Prostate gland (tissue), 2 donors: ENCODE measurements at regions not wholly inside any gene's neighbourhood (a gene's known extent, or its start where the extent isn't known, plus 50 kb on each side); places are given as distances from the start of the nearest gene placed in this dataset.
A peak's percentile ranks its signal among the peaks of the same experiment; 100 is the strongest.

Experiments
- DNase-seq: peaks from one replicate; pipeline ENCODE4 v3.0.0-alpha.2; 2019; ENCODE audit warnings: low spot score
- H3K27ac ChIP-seq, 2 donors: fragments of 200-600 bp; sonication (generic); 2 replicates each; pipeline ENCODE4 v1.5.1; 2017 to 2019
- H3K27me3 ChIP-seq: fragments of 200-600 bp; sonication (generic); replicated peaks from 2 replicates; pipeline ENCODE4 v1.5.1; 2019; ENCODE audit not compliant: insufficient read depth
- H3K36me3 ChIP-seq, 2 donors: fragments of 200-600 bp; sonication (generic); 1 replicate in 1 of 2; 2 replicates in 1 of 2; pipeline versions ENCODE4 v1.5.1 to v1.8.1; 2017 to 2019
- H3K4me1 ChIP-seq: fragments of 200-600 bp; sonication (generic); replicated peaks from 2 replicates; pipeline ENCODE4 v1.5.1; 2019
- H3K4me3 ChIP-seq, 2 donors: fragments of 200-600 bp; sonication (generic); 2 replicates each; pipeline ENCODE4 v1.5.1; 2017 to 2019
- H3K9me3 ChIP-seq: fragments of 200-600 bp; sonication (generic); 2 replicates; pipeline ENCODE4 v1.5.1; 2017
- CTCF ChIP-seq, 4 experiments: fragments of 200-600 bp in 2 of 4; fragments of 450-650 bp in 2 of 4; sonication (generic) in 2 of 4; IDR thresholded peaks; 1 replicate in 3 of 4; 2 replicates in 1 of 4; pipeline ENCODE4 v1.5.1; 2016 to 2019; ENCODE audit warnings: antibody characterized with exemption in 4 of 4, mild to moderate bottlenecking in 2 of 4, moderate library complexity in 2 of 4
- POLR2A ChIP-seq: fragments of 450-650 bp; IDR thresholded peaks from one replicate; pipeline ENCODE4 v1.6.1; 2016; ENCODE audit warnings: antibody characterized with exemption, mild to moderate bottlenecking
- POLR2AphosphoS5 ChIP-seq: sonication (generic); formaldehyde crosslinking; IDR thresholded peaks from one replicate; pipeline ENCODE4 v1.6.1; 2017; ENCODE audit warnings: antibody characterized with exemption
- WGBS: methylation state at CpG from one replicate; pipeline ENCODE4 v1.1.5; 2018; 5-methylcytosine and 5-hydroxymethylcytosine counted together
- intact Hi-C: fragments of 100-400 bp; cut with DNase I; formaldehyde crosslinking; loops from one replicate; pipeline ENCODE4 v1.14.2; 2022

- no peak for DNase-seq
- intact Hi-C loops = no loop called here
Measured at GRCh38 chr2:13000664-13001363, 284.1 kb downstream of the TRIB2 start.

GRCh38 chr2:13001408-13001807, 284.7 kb downstream of the TRIB2 start:
- Histone ChIP-seq H3K27me3 (no peaks in the 10 kb centered on the region), H3K27ac (no peak overlapping the region), H3K36me3 (no peaks in the 10 kb centered on the region), H3K4me3 (no peak overlapping the region), H3K4me1 (no peaks in the 10 kb centered on the region), H3K9me3 (no peaks in the 10 kb centered on the region)
- TF ChIP-seq POLR2AphosphoS5 (no peak), CTCF (IDR thresholded peaks at IDR 0.05) (no peak), POLR2A (no peak)
- intact Hi-C loops = no loop called here
- DNase-seq = no peak
- WGBS = 72% methylated on average over 2 of the region's 2 CpGs

More at GRCh38 chr2:13000664-13001363, 284.1 kb downstream of the TRIB2 start:
- no peak overlapping the region for H3K4me3 ChIP-seq
- H3K27me3 ChIP-seq = no peaks in the 10 kb centered on the region
- H3K36me3 ChIP-seq = no peaks in the 10 kb centered on the region
- 60% methylated on average over 12 of the region's 12 CpGs for WGBS
- H3K9me3 ChIP-seq = no peaks in the 10 kb centered on the region
- TF ChIP-seq POLR2A (no peak), CTCF (IDR thresholded peaks at IDR 0.05) (no peak), POLR2AphosphoS5 (no peak)
- H3K27ac ChIP-seq = no peak overlapping the region
- H3K4me1 ChIP-seq = no peaks in the 10 kb centered on the region

DNA sequence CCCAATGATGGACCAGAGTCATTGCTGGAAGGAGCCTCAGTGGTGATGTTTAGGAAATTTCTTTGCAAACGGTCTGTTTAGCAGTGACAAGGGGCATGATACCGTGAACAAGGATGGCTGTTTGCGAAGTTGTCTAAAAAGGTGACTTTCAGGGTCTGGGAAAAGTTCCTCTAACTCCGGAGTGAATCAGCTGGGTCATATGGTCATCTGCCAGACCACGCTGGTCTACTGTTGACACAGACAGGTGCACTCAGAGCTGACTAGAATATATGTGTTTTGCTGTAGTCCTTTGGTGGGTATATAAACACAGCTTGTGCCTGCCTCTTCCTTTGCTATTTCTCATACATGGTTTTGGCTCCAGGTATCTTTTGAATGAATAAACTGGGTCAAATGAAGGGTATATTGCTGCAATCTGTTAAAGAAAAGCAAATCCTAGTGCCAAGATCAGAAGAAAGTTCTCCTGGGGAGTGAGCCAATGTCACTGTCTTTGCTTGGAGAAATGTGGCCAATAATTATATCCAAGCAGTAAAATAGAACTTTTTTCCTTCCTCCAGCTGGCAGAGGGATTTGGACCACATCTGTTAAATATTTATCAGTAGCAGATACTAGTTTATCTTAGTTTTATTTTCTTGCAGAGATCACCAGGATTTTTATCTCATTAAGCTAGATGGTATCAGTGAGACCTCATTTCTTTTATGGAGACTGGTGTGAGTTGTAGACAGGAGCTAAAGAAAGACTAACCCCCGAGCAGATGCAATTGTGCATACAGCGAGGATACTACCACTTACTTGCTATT, 286.0 kb downstream of the TRIB2 start:
- Histone ChIP-seq H3K27me3 (no peaks in the 10 kb centered on the region), H3K36me3 (no peaks in the 10 kb centered on the region), H3K27ac (no peak overlapping the region), H3K4me3 (no peak overlapping the region), H3K4me1 (no peaks in the 10 kb centered on the region), H3K9me3 (no peaks in the 10 kb centered on the region)
- DNase-seq = no peak
- peak; percentile 5 for TF ChIP-seq POLR2AphosphoS5
- no peak for TF ChIP-seq CTCF (IDR thresholded peaks at IDR 0.05)
- no peak for TF ChIP-seq POLR2A
- intact Hi-C loops = no loop called here
- 45% methylated on average over 7 of the region's 7 CpGs for WGBS

DNA sequence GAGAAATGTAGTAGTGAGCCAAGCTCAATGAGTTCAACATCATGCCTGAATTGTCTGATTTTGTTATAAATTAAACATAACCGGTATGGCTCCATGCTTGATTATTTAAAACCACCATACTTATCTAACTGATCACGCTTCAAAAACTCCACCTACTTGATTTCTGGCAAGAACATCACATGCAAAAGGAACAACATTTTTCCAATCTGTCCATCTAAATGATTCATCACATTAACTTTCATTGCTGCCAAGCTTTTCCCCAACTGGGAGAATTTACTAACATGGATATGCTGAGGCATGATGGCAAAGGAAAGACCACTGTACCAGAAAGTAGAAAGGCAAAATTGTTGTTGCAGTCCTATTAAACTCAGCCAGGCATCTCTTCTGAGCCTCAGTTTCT, 286.8 kb downstream of the TRIB2 start:
- TF ChIP-seq CTCF (IDR thresholded peaks at IDR 0.05) = no peak
- TF ChIP-seq POLR2AphosphoS5 = no peak
- TF ChIP-seq POLR2A = no peak
- H3K27me3 ChIP-seq = no peaks in the 10 kb centered on the region
- no peak overlapping the region for H3K27ac ChIP-seq
- H3K4me3 ChIP-seq = no peak overlapping the region
- WGBS = 25% methylated on average over 2 of the region's 2 CpGs
- intact Hi-C loops = no loop called here
- DNase-seq = no peak
- H3K36me3 ChIP-seq = no peaks in the 10 kb centered on the region
- no peaks in the 10 kb centered on the region for H3K9me3 ChIP-seq
- H3K4me1 ChIP-seq = no peaks in the 10 kb centered on the region
